ENCODE measurements at regions not wholly inside any gene's neighbourhood (a gene's known extent, or its start where the extent isn't known, plus 50 kb on each side); places are given as distances from the start of the nearest gene placed in this dataset.

- no peak for TF ChIP-seq CTCF (IDR thresholded peaks at IDR 0.05; ENCODE audit: insufficient read depth, low read length)
- TF ChIP-seq REST (IDR thresholded peaks at IDR 0.05; ENCODE audit: insufficient replicate concordance, low read depth) = no peak
Observed at GRCh38 chr4:27534488-27534887, 673.8 kb downstream of the STIM2 start.

Data from HL-60 (cell line).